ENCODE measurements at regions not wholly inside any gene's neighbourhood (a gene's known extent, or its start where the extent isn't known, plus 50 kb on each side); places are given as distances from the start of the nearest gene placed in this dataset.

- DNase-seq, result no peak
These were observed 171.8 kb downstream of the UBE2E3 start for GRCh38 chr2:181152226-181152625.

- no peak for DNase-seq
These were observed 172.3 kb downstream of the UBE2E3 start for GRCh38 chr2:181152701-181153100.

- DNase-seq, result no peak
These were observed 173.5 kb downstream of the UBE2E3 start for GRCh38 chr2:181153886-181154285.

GRCh38 chr2:181157326-181157725, 176.9 kb downstream of the UBE2E3 start:
- DNase-seq, result no peak

- DNase-seq, result no peak
These were observed 178.0 kb downstream of the UBE2E3 start for GRCh38 chr2:181158427-181158826.

GRCh38 chr2:181161615-181162014, 181.2 kb downstream of the UBE2E3 start:
- DNase-seq, result no peak

GRCh38 chr2:181163139-181163538, 182.7 kb downstream of the UBE2E3 start:
- DNase-seq, result no peak

- no peak for DNase-seq
These were observed 183.3 kb downstream of the UBE2E3 start for GRCh38 chr2:181163691-181164090.

GRCh38 chr2:181164699-181165098, 184.3 kb downstream of the UBE2E3 start:
- no peak for DNase-seq

GRCh38 chr2:181165199-181165868, 184.9 kb downstream of the UBE2E3 start:
- DNase-seq, result no peak

- DNase-seq, result no peak
These were observed 189.1 kb downstream of the UBE2E3 start for GRCh38 chr2:181169503-181169902.

- no peak for DNase-seq
These were observed 189.9 kb downstream of the UBE2E3 start for GRCh38 chr2:181170256-181170655.

GRCh38 chr2:181172676-181173075, 192.3 kb downstream of the UBE2E3 start:
- DNase-seq, result no peak

- DNase-seq, result no peak
These were observed 194.5 kb downstream of the UBE2E3 start for GRCh38 chr2:181174611-181175580.

- DNase-seq, result no peak
These were observed 196.1 kb downstream of the UBE2E3 start for GRCh38 chr2:181176540-181176939.

- no peak for DNase-seq
These were observed 197.0 kb downstream of the UBE2E3 start for GRCh38 chr2:181177376-181177775.

GRCh38 chr2:181178130-181178529, 197.7 kb downstream of the UBE2E3 start:
- DNase-seq, result no peak

- DNase-seq, result no peak
These were observed 198.5 kb downstream of the UBE2E3 start for GRCh38 chr2:181178823-181179412.

GRCh38 chr2:181183878-181184542, 203.6 kb downstream of the UBE2E3 start:
- no peak for DNase-seq

GRCh38 chr2:181185421-181185820, 205.0 kb downstream of the UBE2E3 start:
- DNase-seq, result no peak

- DNase-seq, result no peak
These were observed 205.5 kb downstream of the UBE2E3 start for GRCh38 chr2:181185948-181186347.

- DNase-seq, result no peak
These were observed 208.2 kb downstream of the UBE2E3 start for GRCh38 chr2:181188605-181189004.

GRCh38 chr2:181189951-181190350, 209.5 kb downstream of the UBE2E3 start:
- DNase-seq, result peak; percentile 7
